WTC11 (cell line): ENCODE measurements at regions not wholly inside any gene's neighbourhood (a gene's known extent, or its start where the extent isn't known, plus 50 kb on each side); places are given as distances from the start of the nearest gene placed in this dataset.

Experiments used
- E2F4 ChIP-seq: sonication (generic); formaldehyde crosslinking; IDR thresholded peaks from 2 replicates; pipeline ENCODE4 v1.8.1; 2022; ENCODE audit warnings: low read depth, mild to moderate bottlenecking, moderate library complexity, missing genetic modification reagents, borderline replicate concordance
- ERG ChIP-seq: fragments of 250-450 bp; sonication (Bioruptor Pico); IDR thresholded peaks from 2 replicates; pipeline ENCODE4 v1.8.0; 2021; ENCODE audit warnings: mild to moderate bottlenecking
- JAZF1 ChIP-seq: fragments of 250-450 bp; sonication (Bioruptor Pico); IDR thresholded peaks from 2 replicates; pipeline ENCODE4 v1.9.0; 2021; ENCODE audit warnings: moderate library complexity, mild to moderate bottlenecking, inconsistent platforms
- JUN ChIP-seq: sonication (generic); formaldehyde crosslinking; IDR thresholded peaks from 2 replicates; pipeline ENCODE4 v1.8.0; 2023; ENCODE audit warnings: mild to moderate bottlenecking, missing genetic modification reagents
- MYBL2 ChIP-seq: sonication (generic); formaldehyde crosslinking; IDR thresholded peaks from 2 replicates; pipeline ENCODE4 v1.8.1; 2023; ENCODE audit warnings: mild to moderate bottlenecking, moderate library complexity, missing genetic modification reagents
- NFE2L1 ChIP-seq: sonication (generic); formaldehyde crosslinking; IDR thresholded peaks from 2 replicates; pipeline ENCODE4 v1.8.1; 2023; ENCODE audit warnings: missing genetic modification reagents
- OVOL2 ChIP-seq: fragments of 250-450 bp; sonication (Bioruptor Pico); IDR thresholded peaks from 2 replicates; pipeline ENCODE4 v1.9.0; 2021; ENCODE audit warnings: mild to moderate bottlenecking, borderline replicate concordance
- TEAD4 ChIP-seq: sonication (generic); formaldehyde crosslinking; IDR thresholded peaks from 2 replicates; pipeline ENCODE4 v1.8.0; 2022; ENCODE audit warnings: mild to moderate bottlenecking, missing genetic modification reagents
- ZBTB21 ChIP-seq: sonication (generic); formaldehyde crosslinking; IDR thresholded peaks from 2 replicates; pipeline ENCODE4 v1.8.1; 2023; ENCODE audit warnings: mild to moderate bottlenecking, missing genetic modification reagents, borderline replicate concordance
- ZNF219 ChIP-seq: sonication (generic); formaldehyde crosslinking; IDR thresholded peaks from 2 replicates; pipeline ENCODE4 v1.8.0; 2023; ENCODE audit warnings: missing genetic modification reagents, mild to moderate bottlenecking, borderline replicate concordance
- ZNF232 ChIP-seq: sonication (generic); formaldehyde crosslinking; IDR thresholded peaks from 2 replicates; pipeline ENCODE4 v1.8.0; 2022; ENCODE audit warnings: mild to moderate bottlenecking, missing genetic modification reagents
- ZNF512 ChIP-seq: sonication (generic); formaldehyde crosslinking; IDR thresholded peaks from 2 replicates; pipeline ENCODE4 v1.8.1; 2022; ENCODE audit warnings: missing genetic modification reagents, borderline replicate concordance
- TF ChIP-seq, protein P1 (sequence below): sonication (generic); formaldehyde crosslinking; IDR thresholded peaks from 2 replicates; pipeline ENCODE4 v1.8.1; 2023; ENCODE audit warnings: mild to moderate bottlenecking, missing genetic modification reagents, moderate library complexity
- TF ChIP-seq, protein P2 (sequence below): fragments of 250-450 bp; sonication (Bioruptor Pico); IDR thresholded peaks from 2 replicates; pipeline ENCODE4 v1.9.0; 2021; ENCODE audit warnings: mild to moderate bottlenecking
- TF ChIP-seq, protein P3 (sequence below): sonication (generic); formaldehyde crosslinking; IDR thresholded peaks from 2 replicates; pipeline ENCODE4 v1.8.0; 2023; ENCODE audit warnings: missing genetic modification reagents, mild to moderate bottlenecking, borderline replicate concordance
- TF ChIP-seq, protein P4 (sequence below): sonication (generic); formaldehyde crosslinking; IDR thresholded peaks from 2 replicates; pipeline ENCODE4 v1.8.1; 2023; ENCODE audit warnings: mild to moderate bottlenecking, missing genetic modification reagents
- TF ChIP-seq, protein P5 (sequence below): sonication (generic); formaldehyde crosslinking; IDR thresholded peaks from 2 replicates; pipeline ENCODE4 v1.8.1; 2023; ENCODE audit warnings: mild to moderate bottlenecking, missing genetic modification reagents, moderate library complexity
- TF ChIP-seq, protein P6 (sequence below): sonication (generic); formaldehyde crosslinking; IDR thresholded peaks from 2 replicates; pipeline ENCODE4 v1.8.1; 2022; ENCODE audit warnings: mild to moderate bottlenecking, missing genetic modification reagents, moderate library complexity, borderline replicate concordance
- TF ChIP-seq, protein P7 (sequence below): sonication (generic); formaldehyde crosslinking; IDR thresholded peaks from 2 replicates; pipeline ENCODE4 v1.8.0; 2022; ENCODE audit warnings: mild to moderate bottlenecking, missing genetic modification reagents

GRCh38 chr13:44141725-44142539, 231.7 kb upstream of the SERP2 start (continued):
- TF ChIP-seq, protein P1, sequence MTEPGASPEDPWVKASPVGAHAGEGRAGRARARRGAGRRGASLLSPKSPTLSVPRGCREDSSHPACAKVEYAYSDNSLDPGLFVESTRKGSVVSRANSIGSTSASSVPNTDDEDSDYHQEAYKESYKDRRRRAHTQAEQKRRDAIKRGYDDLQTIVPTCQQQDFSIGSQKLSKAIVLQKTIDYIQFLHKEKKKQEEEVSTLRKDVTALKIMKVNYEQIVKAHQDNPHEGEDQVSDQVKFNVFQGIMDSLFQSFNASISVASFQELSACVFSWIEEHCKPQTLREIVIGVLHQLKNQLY, result no peak
- no peak for TF ChIP-seq ZNF512 (CRISPR knock-in tag)
- no peak for TF ChIP-seq E2F4 (CRISPR knock-in tag)
- TF ChIP-seq ERG (CRISPR knock-in tag), result no peak
- no peak for TF ChIP-seq NFE2L1 (CRISPR knock-in tag)
- TF ChIP-seq, protein P2, sequence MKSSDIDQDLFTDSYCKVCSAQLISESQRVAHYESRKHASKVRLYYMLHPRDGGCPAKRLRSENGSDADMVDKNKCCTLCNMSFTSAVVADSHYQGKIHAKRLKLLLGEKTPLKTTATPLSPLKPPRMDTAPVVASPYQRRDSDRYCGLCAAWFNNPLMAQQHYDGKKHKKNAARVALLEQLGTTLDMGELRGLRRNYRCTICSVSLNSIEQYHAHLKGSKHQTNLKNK (CRISPR knock-in tag), result no peak
- TF ChIP-seq, protein P3, sequence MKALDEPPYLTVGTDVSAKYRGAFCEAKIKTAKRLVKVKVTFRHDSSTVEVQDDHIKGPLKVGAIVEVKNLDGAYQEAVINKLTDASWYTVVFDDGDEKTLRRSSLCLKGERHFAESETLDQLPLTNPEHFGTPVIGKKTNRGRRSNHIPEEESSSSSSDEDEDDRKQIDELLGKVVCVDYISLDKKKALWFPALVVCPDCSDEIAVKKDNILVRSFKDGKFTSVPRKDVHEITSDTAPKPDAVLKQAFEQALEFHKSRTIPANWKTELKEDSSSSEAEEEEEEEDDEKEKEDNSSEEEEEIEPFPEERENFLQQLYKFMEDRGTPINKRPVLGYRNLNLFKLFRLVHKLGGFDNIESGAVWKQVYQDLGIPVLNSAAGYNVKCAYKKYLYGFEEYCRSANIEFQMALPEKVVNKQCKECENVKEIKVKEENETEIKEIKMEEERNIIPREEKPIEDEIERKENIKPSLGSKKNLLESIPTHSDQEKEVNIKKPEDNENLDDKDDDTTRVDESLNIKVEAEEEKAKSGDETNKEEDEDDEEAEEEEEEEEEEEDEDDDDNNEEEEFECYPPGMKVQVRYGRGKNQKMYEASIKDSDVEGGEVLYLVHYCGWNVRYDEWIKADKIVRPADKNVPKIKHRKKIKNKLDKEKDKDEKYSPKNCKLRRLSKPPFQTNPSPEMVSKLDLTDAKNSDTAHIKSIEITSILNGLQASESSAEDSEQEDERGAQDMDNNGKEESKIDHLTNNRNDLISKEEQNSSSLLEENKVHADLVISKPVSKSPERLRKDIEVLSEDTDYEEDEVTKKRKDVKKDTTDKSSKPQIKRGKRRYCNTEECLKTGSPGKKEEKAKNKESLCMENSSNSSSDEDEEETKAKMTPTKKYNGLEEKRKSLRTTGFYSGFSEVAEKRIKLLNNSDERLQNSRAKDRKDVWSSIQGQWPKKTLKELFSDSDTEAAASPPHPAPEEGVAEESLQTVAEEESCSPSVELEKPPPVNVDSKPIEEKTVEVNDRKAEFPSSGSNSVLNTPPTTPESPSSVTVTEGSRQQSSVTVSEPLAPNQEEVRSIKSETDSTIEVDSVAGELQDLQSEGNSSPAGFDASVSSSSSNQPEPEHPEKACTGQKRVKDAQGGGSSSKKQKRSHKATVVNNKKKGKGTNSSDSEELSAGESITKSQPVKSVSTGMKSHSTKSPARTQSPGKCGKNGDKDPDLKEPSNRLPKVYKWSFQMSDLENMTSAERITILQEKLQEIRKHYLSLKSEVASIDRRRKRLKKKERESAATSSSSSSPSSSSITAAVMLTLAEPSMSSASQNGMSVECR (CRISPR knock-in tag), result no peak; the same call in 1 of the 2 replicates
- no peak for TF ChIP-seq JUN
- TF ChIP-seq, protein P4, sequence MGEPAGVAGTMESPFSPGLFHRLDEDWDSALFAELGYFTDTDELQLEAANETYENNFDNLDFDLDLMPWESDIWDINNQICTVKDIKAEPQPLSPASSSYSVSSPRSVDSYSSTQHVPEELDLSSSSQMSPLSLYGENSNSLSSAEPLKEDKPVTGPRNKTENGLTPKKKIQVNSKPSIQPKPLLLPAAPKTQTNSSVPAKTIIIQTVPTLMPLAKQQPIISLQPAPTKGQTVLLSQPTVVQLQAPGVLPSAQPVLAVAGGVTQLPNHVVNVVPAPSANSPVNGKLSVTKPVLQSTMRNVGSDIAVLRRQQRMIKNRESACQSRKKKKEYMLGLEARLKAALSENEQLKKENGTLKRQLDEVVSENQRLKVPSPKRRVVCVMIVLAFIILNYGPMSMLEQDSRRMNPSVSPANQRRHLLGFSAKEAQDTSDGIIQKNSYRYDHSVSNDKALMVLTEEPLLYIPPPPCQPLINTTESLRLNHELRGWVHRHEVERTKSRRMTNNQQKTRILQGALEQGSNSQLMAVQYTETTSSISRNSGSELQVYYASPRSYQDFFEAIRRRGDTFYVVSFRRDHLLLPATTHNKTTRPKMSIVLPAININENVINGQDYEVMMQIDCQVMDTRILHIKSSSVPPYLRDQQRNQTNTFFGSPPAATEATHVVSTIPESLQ, result no peak
- no peak for TF ChIP-seq ZNF219 (CRISPR knock-in tag)
- no peak for TF ChIP-seq ZNF232 (CRISPR knock-in tag)
- TF ChIP-seq JAZF1 (CRISPR knock-in tag), result no peak
- TF ChIP-seq TEAD4, result no peak
- TF ChIP-seq, protein P5, sequence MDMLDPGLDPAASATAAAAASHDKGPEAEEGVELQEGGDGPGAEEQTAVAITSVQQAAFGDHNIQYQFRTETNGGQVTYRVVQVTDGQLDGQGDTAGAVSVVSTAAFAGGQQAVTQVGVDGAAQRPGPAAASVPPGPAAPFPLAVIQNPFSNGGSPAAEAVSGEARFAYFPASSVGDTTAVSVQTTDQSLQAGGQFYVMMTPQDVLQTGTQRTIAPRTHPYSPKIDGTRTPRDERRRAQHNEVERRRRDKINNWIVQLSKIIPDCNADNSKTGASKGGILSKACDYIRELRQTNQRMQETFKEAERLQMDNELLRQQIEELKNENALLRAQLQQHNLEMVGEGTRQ (CRISPR knock-in tag), result no peak
- TF ChIP-seq MYBL2 (CRISPR knock-in tag), result no peak
- TF ChIP-seq, protein P6, sequence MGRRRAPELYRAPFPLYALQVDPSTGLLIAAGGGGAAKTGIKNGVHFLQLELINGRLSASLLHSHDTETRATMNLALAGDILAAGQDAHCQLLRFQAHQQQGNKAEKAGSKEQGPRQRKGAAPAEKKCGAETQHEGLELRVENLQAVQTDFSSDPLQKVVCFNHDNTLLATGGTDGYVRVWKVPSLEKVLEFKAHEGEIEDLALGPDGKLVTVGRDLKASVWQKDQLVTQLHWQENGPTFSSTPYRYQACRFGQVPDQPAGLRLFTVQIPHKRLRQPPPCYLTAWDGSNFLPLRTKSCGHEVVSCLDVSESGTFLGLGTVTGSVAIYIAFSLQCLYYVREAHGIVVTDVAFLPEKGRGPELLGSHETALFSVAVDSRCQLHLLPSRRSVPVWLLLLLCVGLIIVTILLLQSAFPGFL, result no peak
- TF ChIP-seq OVOL2 (CRISPR knock-in tag), result no peak
- TF ChIP-seq, protein P7, sequence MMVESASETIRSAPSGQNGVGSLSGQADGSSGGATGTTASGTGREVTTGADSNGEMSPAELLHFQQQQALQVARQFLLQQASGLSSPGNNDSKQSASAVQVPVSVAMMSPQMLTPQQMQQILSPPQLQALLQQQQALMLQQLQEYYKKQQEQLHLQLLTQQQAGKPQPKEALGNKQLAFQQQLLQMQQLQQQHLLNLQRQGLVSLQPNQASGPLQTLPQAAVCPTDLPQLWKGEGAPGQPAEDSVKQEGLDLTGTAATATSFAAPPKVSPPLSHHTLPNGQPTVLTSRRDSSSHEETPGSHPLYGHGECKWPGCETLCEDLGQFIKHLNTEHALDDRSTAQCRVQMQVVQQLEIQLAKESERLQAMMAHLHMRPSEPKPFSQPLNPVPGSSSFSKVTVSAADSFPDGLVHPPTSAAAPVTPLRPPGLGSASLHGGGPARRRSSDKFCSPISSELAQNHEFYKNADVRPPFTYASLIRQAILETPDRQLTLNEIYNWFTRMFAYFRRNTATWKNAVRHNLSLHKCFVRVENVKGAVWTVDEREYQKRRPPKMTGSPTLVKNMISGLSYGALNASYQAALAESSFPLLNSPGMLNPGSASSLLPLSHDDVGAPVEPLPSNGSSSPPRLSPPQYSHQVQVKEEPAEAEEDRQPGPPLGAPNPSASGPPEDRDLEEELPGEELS (CRISPR knock-in tag), result peak; percentile 50; the same call in 1 of the 2 replicates
- peak; percentile 75; the same call in 1 of the 2 replicates for TF ChIP-seq ZBTB21 (CRISPR knock-in tag)
